ENCODE measurements at regions not wholly inside any gene's neighbourhood (a gene's known extent, or its start where the extent isn't known, plus 50 kb on each side); places are given as distances from the start of the nearest gene placed in this dataset.
"Not testable (repeated sequence)": the region's sequence is repeated elsewhere in the genome, so short reads cannot be mapped to it uniquely, and the experiment has no call there.

GRCh38 chr2:236354973-236355595, 90.9 kb upstream of the ASB18 start:
- Histone ChIP-seq H3K27me3 (ENCODE audit: control insufficient read depth in 1 of 2, insufficient read depth in 2 of 2, low read length in 2 of 2) (no peaks in the 10 kb centered on the region), H3K27ac (ENCODE audit: low read depth in 2 of 2, low read length in 1 of 2) (no peak overlapping the region), H3K9me3 (ENCODE audit: control insufficient read depth in 2 of 2, insufficient read depth in 1 of 2, low read depth in 1 of 2, low read length in 1 of 2) (no peaks in the 10 kb centered on the region), H3K36me3 (ENCODE audit: control insufficient read depth in 2 of 2, insufficient read depth in 2 of 2, low read length in 1 of 2) (no peaks in the 10 kb centered on the region), H3K4me1 (ENCODE audit: control insufficient read depth in 2 of 2, insufficient read depth in 2 of 2, low read length in 1 of 2) (no peaks in the 10 kb centered on the region), H3K4me3 (ENCODE audit: low read depth in 1 of 2, low read length in 2 of 2) (no peak overlapping the region)
- 88 to 90% methylated on average over 21 of the region's 21 CpGs for WGBS, 2 donors

GRCh38 chr2:236355911-236356310, 91.7 kb upstream of the ASB18 start:
- Histone ChIP-seq H3K4me1 (ENCODE audit: control insufficient read depth in 2 of 2, insufficient read depth in 2 of 2, low read length in 1 of 2) (no peaks in the 10 kb centered on the region), H3K27ac (ENCODE audit: low read depth in 2 of 2, low read length in 1 of 2) (no peak overlapping the region), H3K36me3 (ENCODE audit: control insufficient read depth in 2 of 2, insufficient read depth in 2 of 2, low read length in 1 of 2) (no peaks in the 10 kb centered on the region), H3K4me3 (ENCODE audit: low read depth in 1 of 2, low read length in 2 of 2) (no peak overlapping the region), H3K9me3 (ENCODE audit: control insufficient read depth in 2 of 2, insufficient read depth in 1 of 2, low read depth in 1 of 2, low read length in 1 of 2) (no peaks in the 10 kb centered on the region), H3K27me3 (ENCODE audit: control insufficient read depth in 1 of 2, insufficient read depth in 2 of 2, low read length in 2 of 2) (no peaks in the 10 kb centered on the region)
- WGBS, 2 donors = 82 to 84% methylated on average over 8 of the region's 9 CpGs

GRCh38 chr2:236356321-236356720, 92.1 kb upstream of the ASB18 start:
- not testable (repeated sequence) for H3K27ac ChIP-seq (ENCODE audit: low read depth in 2 of 2, low read length in 1 of 2); H3K4me1 ChIP-seq (ENCODE audit: control insufficient read depth in 2 of 2, insufficient read depth in 2 of 2, low read length in 1 of 2); H3K36me3 ChIP-seq (ENCODE audit: control insufficient read depth in 2 of 2, insufficient read depth in 2 of 2, low read length in 1 of 2); H3K4me3 ChIP-seq (ENCODE audit: low read depth in 1 of 2, low read length in 2 of 2); H3K9me3 ChIP-seq (ENCODE audit: control insufficient read depth in 2 of 2, insufficient read depth in 1 of 2, low read depth in 1 of 2, low read length in 1 of 2); H3K27me3 ChIP-seq (ENCODE audit: control insufficient read depth in 1 of 2, insufficient read depth in 2 of 2, low read length in 2 of 2)
- 79 to 92% methylated on average over 7 to 9 of the region's 11 CpGs for WGBS, 2 donors

- H3K4me1 ChIP-seq (ENCODE audit: control insufficient read depth in 2 of 2, insufficient read depth in 2 of 2, low read length in 1 of 2); H3K27ac ChIP-seq (ENCODE audit: low read depth in 2 of 2, low read length in 1 of 2); H3K27me3 ChIP-seq (ENCODE audit: control insufficient read depth in 1 of 2, insufficient read depth in 2 of 2, low read length in 2 of 2); H3K4me3 ChIP-seq (ENCODE audit: low read depth in 1 of 2, low read length in 2 of 2); H3K36me3 ChIP-seq (ENCODE audit: control insufficient read depth in 2 of 2, insufficient read depth in 2 of 2, low read length in 1 of 2); H3K9me3 ChIP-seq (ENCODE audit: control insufficient read depth in 2 of 2, insufficient read depth in 1 of 2, low read depth in 1 of 2, low read length in 1 of 2): not testable (repeated sequence)
- WGBS, 2 donors = 82 to 91% methylated on average over 7 to 10 of the region's 10 CpGs
These were observed 94.3 kb upstream of the ASB18 start for GRCh38 chr2:236358482-236358881.

GRCh38 chr2:236359426-236360045, 95.3 kb upstream of the ASB18 start:
- Histone ChIP-seq H3K4me1 (ENCODE audit: control insufficient read depth in 2 of 2, insufficient read depth in 2 of 2, low read length in 1 of 2) (no peaks in the 10 kb centered on the region), H3K27ac (ENCODE audit: low read depth in 2 of 2, low read length in 1 of 2) (no peak overlapping the region), H3K4me3 (ENCODE audit: low read depth in 1 of 2, low read length in 2 of 2) (no peak overlapping the region), H3K36me3 (ENCODE audit: control insufficient read depth in 2 of 2, insufficient read depth in 2 of 2, low read length in 1 of 2) (no peaks in the 10 kb centered on the region), H3K27me3 (ENCODE audit: control insufficient read depth in 1 of 2, insufficient read depth in 2 of 2, low read length in 2 of 2) (no peaks in the 10 kb centered on the region), H3K9me3 (ENCODE audit: control insufficient read depth in 2 of 2, insufficient read depth in 1 of 2, low read depth in 1 of 2, low read length in 1 of 2) (no peaks in the 10 kb centered on the region)
- 66 to 67% methylated on average over 10 of the region's 10 CpGs for WGBS, 2 donors

GRCh38 chr2:236360496-236360895, 96.3 kb upstream of the ASB18 start:
- no peaks in the 10 kb centered on the region for H3K4me1 ChIP-seq (ENCODE audit: control insufficient read depth in 2 of 2, insufficient read depth in 2 of 2, low read length in 1 of 2)
- WGBS, 2 donors = 64 to 67% methylated on average over 4 of the region's 4 CpGs
- H3K36me3 ChIP-seq (ENCODE audit: control insufficient read depth in 2 of 2, insufficient read depth in 2 of 2, low read length in 1 of 2) = no peaks in the 10 kb centered on the region

GRCh38 chr2:236363711-236364277, 99.6 kb upstream of the ASB18 start:
- H3K27me3 ChIP-seq (ENCODE audit: control insufficient read depth in 1 of 2, insufficient read depth in 2 of 2, low read length in 2 of 2) = no peaks in the 10 kb centered on the region
- no peaks in the 10 kb centered on the region for H3K9me3 ChIP-seq (ENCODE audit: control insufficient read depth in 2 of 2, insufficient read depth in 1 of 2, low read depth in 1 of 2, low read length in 1 of 2)
- no peaks in the 10 kb centered on the region for H3K36me3 ChIP-seq (ENCODE audit: control insufficient read depth in 2 of 2, insufficient read depth in 2 of 2, low read length in 1 of 2)
- peaks cover 0 to 2% of the 10 kb centered on the region in 2 donors for H3K4me1 ChIP-seq (ENCODE audit: control insufficient read depth in 2 of 2, insufficient read depth in 2 of 2, low read length in 1 of 2)
- H3K4me3 ChIP-seq (ENCODE audit: low read depth in 1 of 2, low read length in 2 of 2) = no peak overlapping the region
- 83 to 86% methylated on average over 10 of the region's 10 CpGs for WGBS, 2 donors
- H3K27ac ChIP-seq (ENCODE audit: low read depth in 2 of 2, low read length in 1 of 2) = no peak overlapping the region

More at GRCh38 chr2:236360496-236360895, 96.3 kb upstream of the ASB18 start:
- no peaks in the 10 kb centered on the region for H3K27me3 ChIP-seq (ENCODE audit: control insufficient read depth in 1 of 2, insufficient read depth in 2 of 2, low read length in 2 of 2)
- H3K27ac ChIP-seq (ENCODE audit: low read depth in 2 of 2, low read length in 1 of 2) = no peak overlapping the region
- H3K9me3 ChIP-seq (ENCODE audit: control insufficient read depth in 2 of 2, insufficient read depth in 1 of 2, low read depth in 1 of 2, low read length in 1 of 2) = no peaks in the 10 kb centered on the region
- H3K4me3 ChIP-seq (ENCODE audit: low read depth in 1 of 2, low read length in 2 of 2) = no peak overlapping the region

- Histone ChIP-seq H3K9me3 (ENCODE audit: control insufficient read depth in 2 of 2, insufficient read depth in 1 of 2, low read depth in 1 of 2, low read length in 1 of 2) (no peaks in the 10 kb centered on the region), H3K4me1 (ENCODE audit: control insufficient read depth in 2 of 2, insufficient read depth in 2 of 2, low read length in 1 of 2) (peaks cover 0 to 2% of the 10 kb centered on the region in 2 donors), H3K4me3 (ENCODE audit: low read depth in 1 of 2, low read length in 2 of 2) (no peak overlapping the region), H3K36me3 (ENCODE audit: control insufficient read depth in 2 of 2, insufficient read depth in 2 of 2, low read length in 1 of 2) (no peaks in the 10 kb centered on the region), H3K27ac (ENCODE audit: low read depth in 2 of 2, low read length in 1 of 2) (no peak overlapping the region), H3K27me3 (ENCODE audit: control insufficient read depth in 1 of 2, insufficient read depth in 2 of 2, low read length in 2 of 2) (no peaks in the 10 kb centered on the region)
- 83 to 89% methylated on average over 14 of the region's 14 CpGs for WGBS, 2 donors
These were observed 101.2 kb upstream of the ASB18 start for GRCh38 chr2:236365258-236366048.

- Histone ChIP-seq H3K36me3 (ENCODE audit: control insufficient read depth in 2 of 2, insufficient read depth in 2 of 2, low read length in 1 of 2) (no peaks in the 10 kb centered on the region), H3K27ac (ENCODE audit: low read depth in 2 of 2, low read length in 1 of 2) (no peak overlapping the region), H3K4me3 (ENCODE audit: low read depth in 1 of 2, low read length in 2 of 2) (no peak overlapping the region), H3K4me1 (ENCODE audit: control insufficient read depth in 2 of 2, insufficient read depth in 2 of 2, low read length in 1 of 2) (peaks cover 0 to 2% of the 10 kb centered on the region in 2 donors), H3K27me3 (ENCODE audit: control insufficient read depth in 1 of 2, insufficient read depth in 2 of 2, low read length in 2 of 2) (no peaks in the 10 kb centered on the region), H3K9me3 (ENCODE audit: control insufficient read depth in 2 of 2, insufficient read depth in 1 of 2, low read depth in 1 of 2, low read length in 1 of 2) (no peaks in the 10 kb centered on the region)
- 46 to 60% methylated on average over 7 of the region's 7 CpGs for WGBS, 2 donors
These were observed 101.8 kb upstream of the ASB18 start for GRCh38 chr2:236366049-236366387.
